Neural cell (in vitro differentiated cells): ENCODE measurements at regions not wholly inside any gene's neighbourhood (a gene's known extent, or its start where the extent isn't known, plus 50 kb on each side); places are given as distances from the start of the nearest gene placed in this dataset.

Source experiments
- CTCF ChIP-seq: fragments of 450-650 bp; IDR thresholded peaks from 2 replicates; pipeline ENCODE4 v1.5.1; 2014; ENCODE audit warnings: antibody characterized with exemption, mild to moderate bottlenecking, moderate library complexity; ENCODE audit not compliant: poor library complexity, severe bottlenecking
- RAD21 ChIP-seq: fragments of 450-650 bp; conservative IDR thresholded peaks from 2 replicates; pipeline ENCODE4 v1.6.1; 2014; ENCODE audit warnings: antibody characterized with exemption, mild to moderate bottlenecking, moderate library complexity

- TF ChIP-seq CTCF (no peak), RAD21 (no peak)
These were observed 147.0 kb upstream of the SLITRK3 start for GRCh38 chr3:165343185-165343584.
